ENCODE measurements at regions not wholly inside any gene's neighbourhood (a gene's known extent, or its start where the extent isn't known, plus 50 kb on each side); places are given as distances from the start of the nearest gene placed in this dataset.

GRCh38 chr13:99834246-99834645, 137.3 kb downstream of the ZIC5 start (continued):
- TF ChIP-seq SIRT6 (IDR thresholded peaks at IDR 0.05; ENCODE audit: low read length), result no peak
- no peak for TF ChIP-seq RAD21 (IDR thresholded peaks at IDR 0.05 in 1 of 2, conservative IDR thresholded peaks at IDR 0.05 in 1 of 2; ENCODE audit: low read depth in 2 of 2, low read length in 2 of 2)
- no peak for TF ChIP-seq E2F6 (IDR thresholded peaks at IDR 0.05)

Data from H1 (cell line).